GM19463 (cell line): ENCODE measurements at regions not wholly inside any gene's neighbourhood (a gene's known extent, or its start where the extent isn't known, plus 50 kb on each side); places are given as distances from the start of the nearest gene placed in this dataset.
"Not testable (repeated sequence)": the region's sequence is repeated elsewhere in the genome, so short reads cannot be mapped to it uniquely, and the experiment has no call there.

ENCODE experiments used
- ATAC-seq: cut with Tn5 transposase; IDR thresholded peaks from one replicate; pipeline ENCODE4 v1.9.1; 2021; ENCODE audit warnings: mild to moderate bottlenecking, moderate library complexity; ENCODE audit not compliant: unreplicated experiment

DNA sequence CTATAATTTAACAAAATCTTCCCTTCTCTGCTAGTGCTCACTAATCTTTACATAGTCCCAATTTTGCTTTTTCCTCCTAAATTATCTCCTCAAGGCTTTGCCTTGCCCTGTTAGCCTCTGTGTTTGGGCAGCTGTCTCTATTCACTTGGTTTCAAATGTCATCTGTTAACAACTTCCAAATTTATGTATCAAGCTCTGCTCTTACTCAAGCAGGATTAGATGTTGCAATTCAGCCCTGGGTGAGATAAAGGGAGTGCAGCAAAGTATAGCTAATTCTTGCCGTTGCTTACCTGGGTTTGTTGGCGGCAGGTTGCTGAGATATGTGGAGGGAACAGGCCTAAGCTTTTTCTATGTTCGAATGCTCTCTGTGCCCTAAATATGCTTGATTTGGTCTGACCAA lies 483.8 kb downstream of the DMAC1 start:
- ATAC-seq = no peak

DNA sequence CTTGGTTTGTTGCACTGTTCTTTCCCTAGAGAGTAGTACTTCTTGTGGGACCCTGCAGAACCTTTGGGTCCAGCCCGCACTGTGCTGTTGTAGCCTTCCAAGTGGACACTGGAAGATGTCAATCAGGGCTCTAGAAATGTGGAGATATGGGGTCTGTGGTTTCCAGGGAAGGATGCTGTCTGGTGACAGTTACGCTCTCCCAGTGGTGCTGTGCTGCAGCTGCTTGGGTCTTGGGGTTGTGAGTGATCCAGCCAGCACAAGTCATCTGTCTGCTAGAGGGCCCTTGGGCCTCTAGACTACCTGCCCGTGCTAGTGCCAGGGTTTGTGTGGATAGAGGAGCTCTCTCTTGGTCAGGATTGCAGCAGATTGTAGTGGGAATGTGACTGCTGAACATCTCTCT lies 484.5 kb downstream of the DMAC1 start:
- ATAC-seq = no peak

DNA sequence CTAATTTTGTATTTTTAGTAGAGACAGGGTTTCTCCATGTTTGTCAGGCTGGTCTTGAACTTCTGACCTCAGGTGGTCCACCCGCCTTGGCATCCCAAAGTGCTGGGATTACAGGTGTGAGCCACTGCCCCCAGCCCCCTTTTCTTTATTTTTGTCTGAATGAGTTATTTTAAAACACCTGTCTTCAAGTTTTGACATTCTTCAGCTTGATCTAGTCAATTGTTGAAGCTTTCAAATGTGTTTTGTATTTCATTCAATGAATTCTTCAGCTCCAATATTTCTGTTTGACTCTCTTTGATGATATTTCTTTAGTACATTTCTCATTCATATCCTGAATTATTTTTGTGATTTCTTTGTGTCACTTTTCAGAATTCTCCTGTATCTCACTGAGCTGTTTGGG lies 486.2 kb downstream of the DMAC1 start:
- no peak for ATAC-seq

DNA sequence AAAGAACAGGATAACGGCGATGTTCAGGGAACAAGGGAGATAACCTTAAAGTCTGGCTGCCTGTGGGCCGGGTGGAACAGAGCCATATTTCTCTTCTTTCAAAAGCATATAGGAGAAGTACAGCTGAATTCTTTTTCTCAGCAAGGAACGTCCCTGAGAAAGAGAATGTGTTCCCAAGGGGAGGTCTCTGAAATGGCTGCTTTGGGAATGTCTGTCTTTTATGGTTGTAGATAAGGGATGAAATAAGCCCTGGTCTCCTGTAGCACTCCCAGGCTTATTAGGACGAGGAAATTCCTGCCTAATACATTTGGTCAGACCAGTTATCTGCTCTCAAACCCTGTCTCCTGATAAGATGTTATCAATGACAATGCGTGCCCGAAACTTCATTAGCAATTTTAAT lies 490.5 kb downstream of the DMAC1 start:
- ATAC-seq = not testable (repeated sequence)

DNA sequence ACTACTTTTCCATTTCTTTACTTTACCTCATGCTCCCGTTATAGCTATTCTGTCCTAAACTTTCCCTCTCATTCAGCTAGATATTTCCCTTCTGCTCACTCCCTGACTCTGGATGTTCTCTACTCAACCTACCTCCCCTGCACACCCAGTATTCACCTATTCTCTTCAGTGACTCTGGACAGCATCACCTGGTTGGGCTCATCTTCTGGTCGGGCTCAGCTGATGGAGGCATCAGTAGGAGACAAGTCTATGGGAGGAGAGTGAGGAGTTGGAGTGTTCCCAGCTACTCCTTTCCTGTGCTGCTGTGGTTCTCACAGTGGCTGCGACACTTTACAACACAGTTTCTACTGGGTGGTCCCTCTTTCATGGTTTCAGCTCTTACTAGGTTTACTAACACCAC lies 493.9 kb downstream of the DMAC1 start:
- no peak for ATAC-seq

DNA sequence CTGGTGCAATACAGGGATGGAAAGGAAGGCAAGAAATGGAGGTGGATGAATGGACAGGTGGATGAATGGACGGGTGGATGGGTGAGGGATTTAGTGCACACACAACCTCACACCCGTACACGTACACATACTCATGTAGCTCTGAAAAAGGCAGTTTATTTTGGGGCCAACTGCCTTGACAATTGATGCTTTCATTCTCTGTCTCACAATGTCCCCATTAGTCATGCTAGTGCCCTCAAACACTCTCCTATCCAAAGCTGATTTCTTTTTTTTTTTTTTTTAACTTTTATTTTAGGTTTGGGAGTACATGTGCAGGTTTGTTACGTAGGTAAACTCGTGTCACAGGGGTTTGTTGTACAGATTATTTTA lies 495.0 kb downstream of the DMAC1 start:
- ATAC-seq = no peak

DNA sequence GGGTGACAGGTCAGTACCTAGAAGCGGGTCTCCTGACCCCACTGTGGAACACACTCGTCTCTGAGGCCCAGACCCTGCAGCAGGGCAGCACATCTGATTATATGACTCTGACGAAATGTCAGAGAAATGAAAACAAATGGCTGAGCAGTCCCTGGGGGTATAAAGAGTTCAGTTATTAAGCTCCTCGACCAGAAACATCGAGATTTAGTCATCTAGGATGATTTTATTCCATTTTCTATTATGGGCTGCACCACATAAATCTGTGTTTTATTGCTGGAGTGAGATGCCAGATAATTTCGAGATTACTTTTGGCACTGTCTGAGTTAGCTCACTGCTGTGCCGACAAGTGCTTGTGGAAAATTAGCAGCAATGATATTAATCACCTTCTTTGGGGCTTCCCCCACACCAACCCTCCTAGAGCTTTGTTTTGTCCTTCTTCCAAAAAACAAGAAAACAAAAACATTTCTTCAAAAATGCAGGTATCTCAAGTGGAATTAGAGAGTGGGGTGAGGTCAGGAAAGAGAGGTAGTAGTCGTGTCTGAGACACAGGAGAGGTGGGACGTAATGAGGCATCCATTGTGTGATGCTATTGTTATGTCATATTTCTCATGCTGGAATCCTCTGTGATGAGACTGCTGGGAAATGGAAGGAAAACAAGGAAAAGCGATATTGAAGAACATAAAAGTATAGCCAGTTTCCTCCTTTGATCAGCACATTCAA lies 495.5 kb downstream of the DMAC1 start:
- ATAC-seq = no peak

DNA sequence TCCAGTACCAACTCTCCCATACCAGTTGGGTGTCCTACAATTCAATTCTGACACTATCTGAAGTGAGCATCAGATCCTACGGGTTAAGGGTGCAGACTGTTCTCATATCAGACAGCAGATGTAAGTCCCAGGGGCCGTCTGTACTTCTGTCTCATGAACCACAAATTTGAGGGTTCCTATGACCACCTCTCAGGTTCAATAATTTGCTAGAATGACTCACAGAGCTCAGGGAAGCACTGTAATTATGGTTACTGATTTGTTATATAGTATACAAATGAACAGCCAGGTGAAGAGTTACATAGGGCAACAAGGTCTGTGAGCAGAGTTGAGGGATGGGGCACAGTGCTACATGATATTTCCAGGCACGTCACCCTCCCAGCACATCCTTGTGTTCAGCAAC lies 499.1 kb downstream of the DMAC1 start:
- peak; percentile 51 for ATAC-seq

DNA sequence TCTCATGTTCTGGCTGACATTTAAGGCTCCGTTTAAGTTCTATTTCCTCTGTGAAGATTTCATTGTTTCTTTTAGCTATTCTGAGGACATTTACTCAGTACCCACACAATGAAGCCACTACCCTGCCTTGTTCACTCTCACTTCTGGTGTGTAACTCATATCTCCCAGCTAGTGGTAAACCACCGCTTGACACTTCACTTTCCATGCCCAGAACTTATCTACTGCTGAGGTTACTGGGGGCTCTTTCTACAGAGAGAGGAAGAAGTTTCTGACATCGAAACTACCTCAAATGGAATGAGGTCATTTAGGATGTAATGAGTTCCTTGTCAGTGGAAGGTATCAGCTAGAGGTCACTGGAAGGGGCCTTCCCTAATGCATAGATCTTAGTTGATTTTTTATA lies 501.5 kb downstream of the DMAC1 start:
- ATAC-seq = peak; percentile 92

DNA sequence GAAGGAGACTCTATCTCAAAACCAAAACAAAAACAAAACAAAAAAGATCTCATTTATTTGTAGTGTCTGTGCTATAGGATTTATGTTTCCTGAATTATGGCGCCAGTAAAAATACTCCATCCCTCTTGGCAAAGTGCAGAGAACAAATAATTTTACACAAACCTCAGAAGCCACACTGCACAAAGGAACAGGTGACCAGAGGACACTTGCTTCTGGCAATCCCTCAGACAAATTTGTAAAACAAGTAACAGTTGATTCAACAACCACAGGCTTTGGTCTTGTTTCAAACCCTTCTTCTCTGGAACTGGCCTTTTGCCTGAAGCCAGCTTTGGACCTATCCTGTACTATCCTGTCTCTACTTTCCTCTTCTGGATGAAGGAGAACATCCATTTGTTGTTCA lies 502.1 kb downstream of the DMAC1 start:
- no peak for ATAC-seq

DNA sequence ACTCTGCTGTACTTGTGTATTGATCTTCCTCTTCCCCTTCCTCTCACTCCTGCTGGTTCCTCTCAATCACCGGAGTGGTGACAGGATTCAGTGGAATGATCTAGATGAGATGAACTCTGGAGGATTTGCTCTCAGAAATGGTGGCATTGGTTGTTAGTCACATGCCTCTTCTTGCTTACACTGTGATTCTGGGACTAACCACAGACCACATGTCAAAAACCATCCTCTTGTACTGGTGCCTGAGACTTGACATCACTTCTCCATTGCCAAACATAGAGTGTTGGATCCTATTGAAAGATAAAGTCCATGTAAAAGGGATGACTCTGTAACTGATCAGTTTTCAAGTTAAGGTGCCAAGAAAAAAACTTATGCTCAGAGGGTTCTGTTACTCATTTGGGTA lies 506.5 kb downstream of the DMAC1 start:
- no peak for ATAC-seq

DNA sequence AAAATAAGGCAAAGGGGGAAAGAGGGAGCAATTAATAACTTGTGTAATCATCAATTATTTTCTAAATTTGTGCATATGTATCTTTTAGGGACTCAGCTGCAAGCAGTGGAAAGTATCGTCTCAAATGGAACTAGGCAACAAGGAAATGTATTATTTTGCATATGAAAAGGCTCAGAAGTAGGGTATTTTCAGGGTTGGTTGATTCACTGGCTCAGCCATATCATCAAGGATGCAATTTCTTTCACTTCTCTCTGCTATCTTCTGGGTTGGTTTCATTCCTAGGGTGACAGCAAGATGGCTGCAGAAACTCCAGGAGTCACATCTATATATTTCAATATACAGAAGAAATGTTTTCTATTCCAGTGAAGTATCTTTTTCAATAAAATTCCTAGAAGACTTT lies 509.8 kb downstream of the DMAC1 start:
- peak; percentile 54 for ATAC-seq

DNA sequence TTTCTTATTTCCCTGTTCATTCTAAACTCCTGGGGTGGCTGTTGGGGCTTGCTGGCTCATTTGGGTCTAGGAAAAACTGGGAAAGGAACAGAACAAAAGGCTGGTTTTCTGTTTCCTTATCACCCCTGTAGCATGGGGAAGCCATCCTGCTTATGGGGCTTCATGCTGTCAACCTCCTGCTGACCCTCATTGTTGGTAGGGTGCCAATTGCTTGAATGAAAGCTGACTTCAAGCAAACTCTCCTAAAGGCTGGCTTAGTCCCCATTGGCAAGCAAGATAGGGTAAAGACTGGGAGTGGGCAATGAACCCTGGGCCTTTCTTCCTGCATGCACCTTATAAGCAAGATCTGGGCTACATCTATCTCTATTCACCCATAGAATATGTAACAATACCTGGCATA lies 511.6 kb downstream of the DMAC1 start:
- ATAC-seq = no peak

DNA sequence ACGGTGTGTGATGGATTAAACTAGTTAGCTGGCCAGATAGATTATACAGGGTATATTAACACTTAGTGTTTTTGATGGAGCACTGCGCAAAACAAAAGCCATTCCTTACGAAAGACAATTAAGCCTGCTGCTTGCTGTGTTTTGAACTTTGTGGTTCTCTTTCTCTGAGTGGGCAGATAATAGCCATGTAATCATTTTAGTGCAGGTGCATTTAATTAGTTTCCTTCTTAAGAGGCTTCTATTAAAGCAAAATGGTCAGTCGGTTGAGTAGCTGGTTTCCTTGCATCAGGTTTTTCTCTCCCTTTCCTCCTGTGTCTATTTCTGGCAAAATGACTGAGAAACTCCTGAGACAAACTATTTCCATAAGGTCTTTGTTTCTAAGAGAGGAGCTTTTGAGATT lies 512.5 kb downstream of the DMAC1 start:
- ATAC-seq = no peak

DNA sequence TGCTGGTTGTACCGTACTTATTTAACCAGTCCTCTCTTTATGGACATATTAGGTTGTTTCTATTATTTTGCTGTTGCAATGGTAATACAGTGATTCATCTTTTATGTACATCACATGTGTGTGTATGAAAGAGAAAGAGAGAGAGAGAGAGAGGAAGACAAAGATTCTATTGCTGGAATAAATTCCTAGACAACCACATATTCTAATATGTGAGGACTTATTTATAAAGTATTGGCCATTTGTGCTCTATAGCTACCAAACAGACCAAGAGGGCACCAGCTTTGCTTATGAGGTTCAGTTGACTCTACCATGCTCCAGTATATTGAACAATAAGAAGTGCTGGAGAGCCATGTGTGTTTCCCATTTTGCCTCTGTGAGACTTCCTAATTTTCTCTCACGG lies 513.5 kb downstream of the DMAC1 start:
- ATAC-seq = no peak

DNA sequence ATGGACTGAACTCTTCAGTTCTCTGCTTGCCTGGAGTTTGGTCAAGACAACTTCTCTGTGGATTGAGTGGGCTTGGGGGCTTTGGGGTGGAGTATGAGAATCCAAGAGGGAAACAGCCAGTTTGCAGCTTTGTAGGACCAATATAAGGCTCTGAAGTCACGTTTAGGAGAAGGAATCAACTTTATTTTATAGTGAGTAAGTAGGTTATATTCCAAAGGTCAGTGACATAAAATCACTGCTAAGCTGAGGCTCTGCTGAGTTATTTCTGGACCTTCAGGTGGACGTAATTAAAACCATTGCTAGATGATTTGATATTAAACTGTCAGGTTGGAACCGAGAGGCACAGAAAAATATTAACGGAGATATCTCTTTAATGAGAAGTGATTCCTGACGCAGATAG lies 514.4 kb downstream of the DMAC1 start:
- no peak for ATAC-seq

DNA sequence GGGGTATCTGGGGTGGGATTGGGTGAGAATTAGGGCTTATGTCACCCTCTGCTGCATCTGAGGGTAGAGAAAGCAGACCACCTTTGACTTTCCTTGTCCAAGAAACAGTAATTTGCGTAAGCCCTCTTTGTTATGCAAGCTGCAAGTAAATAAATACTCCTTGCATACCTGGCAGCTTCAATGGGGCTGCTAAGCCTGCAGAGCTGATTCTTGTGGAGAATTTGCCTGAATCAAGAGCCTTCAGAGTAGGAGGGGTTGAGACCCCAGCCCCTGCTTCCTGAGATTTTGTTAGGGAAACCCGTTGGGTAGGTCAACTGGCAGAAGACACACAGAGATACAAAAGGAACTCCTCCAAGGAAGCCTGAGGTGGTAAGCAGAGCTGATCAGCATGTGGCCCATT lies 515.1 kb downstream of the DMAC1 start:
- no peak for ATAC-seq

DNA sequence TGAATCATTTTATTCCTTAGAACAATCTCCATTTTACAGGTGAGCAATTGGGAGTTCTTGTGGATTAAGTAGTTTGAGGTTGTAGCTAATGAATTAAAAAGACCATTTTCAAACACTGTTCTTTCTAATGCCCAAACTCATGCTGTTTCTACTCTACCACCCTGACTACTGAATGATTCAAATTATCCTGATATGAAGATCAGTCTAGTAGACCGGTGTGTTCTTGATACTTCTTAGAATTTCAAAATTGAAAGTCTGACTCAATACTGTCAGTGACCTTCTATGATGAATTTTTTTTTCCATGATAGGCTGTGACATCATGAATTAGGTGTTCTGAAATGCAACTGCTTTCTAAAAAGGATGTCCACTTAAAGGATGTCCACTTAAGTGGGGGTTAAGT lies 515.5 kb downstream of the DMAC1 start:
- no peak for ATAC-seq

DNA sequence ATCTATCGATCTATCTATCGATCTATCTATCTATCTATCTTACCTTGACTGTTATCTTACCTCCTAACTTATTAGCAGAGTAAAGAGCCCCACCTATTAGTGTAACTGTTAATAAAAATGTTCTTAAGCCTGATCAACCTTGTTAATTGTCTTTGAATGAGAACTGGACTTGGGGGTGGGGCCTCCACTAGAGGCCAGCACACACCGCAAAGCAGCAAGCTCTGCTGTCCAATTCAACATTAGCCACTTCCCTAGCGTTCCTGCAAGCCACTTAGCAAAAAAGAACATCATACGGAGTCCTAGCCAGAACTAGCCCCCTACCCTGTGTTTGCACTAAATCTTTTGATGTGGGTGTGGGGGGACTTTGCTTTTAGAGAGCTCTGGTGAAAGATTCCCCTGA lies 515.8 kb downstream of the KDM4C start:
- ATAC-seq = no peak

DNA sequence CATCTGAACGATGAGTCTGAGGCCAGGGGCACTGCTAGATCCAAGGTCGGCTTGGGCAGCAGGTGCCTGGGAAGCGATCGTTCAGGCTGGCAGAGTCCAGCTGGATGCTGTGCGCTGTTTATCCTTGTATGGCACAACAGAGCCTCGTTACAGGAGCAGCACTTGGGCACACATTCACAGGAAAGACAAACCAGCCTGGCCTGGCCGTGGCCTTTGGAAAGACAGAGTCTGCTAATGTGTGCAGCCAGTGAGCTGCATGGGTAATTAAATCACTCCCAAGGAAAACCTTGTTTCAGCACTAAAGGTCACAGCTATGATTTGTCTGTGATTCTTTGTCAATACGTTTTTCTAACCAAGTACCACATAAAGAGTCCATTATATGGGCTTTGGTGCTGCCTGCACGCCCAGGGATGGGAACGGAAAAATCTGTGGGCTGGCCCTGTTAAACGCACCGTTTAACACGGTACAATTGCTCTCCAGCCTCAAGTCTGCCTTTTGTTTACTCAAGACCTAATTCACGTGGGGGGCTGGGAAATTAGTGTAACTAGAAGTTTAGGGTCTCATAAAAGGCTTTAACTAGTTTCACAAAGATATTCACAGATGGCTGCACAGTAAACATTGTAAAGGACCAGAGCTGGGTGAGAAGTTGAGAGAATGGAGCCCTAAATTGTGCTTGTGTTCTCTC lies 509.3 kb downstream of the KDM4C start:
- no peak for ATAC-seq

DNA sequence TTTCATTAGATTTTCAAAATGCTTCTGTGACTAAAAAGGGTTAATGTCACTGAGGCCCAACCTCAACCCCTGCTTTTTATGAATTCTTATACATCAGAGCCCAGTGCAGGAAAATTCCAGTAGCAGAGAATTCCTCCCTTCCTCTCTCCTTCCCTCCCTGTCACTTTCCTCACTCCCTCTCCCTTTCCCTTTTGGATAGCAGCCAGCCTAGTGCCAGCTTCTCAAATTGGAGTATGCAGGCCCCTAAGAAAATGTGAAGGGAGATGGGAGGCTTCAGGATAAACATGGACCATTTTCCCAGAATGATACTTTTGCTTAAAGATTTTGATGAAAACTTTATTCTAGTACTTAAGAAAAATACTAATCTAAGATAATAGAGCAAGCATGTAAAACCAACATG lies 507.4 kb downstream of the KDM4C start:
- ATAC-seq = no peak

DNA sequence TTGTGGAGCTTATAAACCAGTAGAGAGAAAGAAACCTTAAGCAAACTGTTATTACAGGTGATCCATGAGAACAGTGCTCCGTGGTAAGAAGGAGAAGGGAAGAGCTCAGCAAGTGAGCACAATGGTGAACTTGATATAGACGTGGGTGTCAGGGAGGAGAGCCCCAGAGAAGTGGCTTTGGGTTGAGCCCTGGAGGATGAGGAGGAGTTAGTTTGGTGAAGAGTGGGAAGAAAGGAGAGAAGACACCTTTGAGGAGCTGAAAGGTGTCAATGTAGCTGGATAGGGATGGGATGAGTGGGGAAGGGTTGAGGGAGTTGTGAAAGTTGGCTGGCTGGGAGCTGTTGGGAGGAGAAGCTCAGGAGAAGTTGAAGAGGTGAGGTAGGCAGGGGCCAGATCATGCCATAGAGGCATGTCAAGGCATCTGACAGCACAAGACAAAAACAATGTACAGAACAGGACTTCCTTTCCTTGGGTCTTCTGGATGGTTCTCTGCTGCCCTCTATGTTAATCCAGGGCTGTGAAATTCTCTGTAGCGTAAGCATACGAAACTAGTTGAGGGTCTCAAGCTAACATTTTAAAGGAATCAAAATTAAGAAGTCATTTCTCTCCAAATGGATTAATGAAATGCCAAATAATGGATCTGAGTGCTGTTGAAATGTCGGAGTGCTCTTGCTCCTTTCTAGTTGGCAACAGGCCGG lies 501.9 kb downstream of the KDM4C start:
- ATAC-seq = no peak
